ENCODE measurements at regions not wholly inside any gene's neighbourhood (a gene's known extent, or its start where the extent isn't known, plus 50 kb on each side); places are given as distances from the start of the nearest gene placed in this dataset.

DNA sequence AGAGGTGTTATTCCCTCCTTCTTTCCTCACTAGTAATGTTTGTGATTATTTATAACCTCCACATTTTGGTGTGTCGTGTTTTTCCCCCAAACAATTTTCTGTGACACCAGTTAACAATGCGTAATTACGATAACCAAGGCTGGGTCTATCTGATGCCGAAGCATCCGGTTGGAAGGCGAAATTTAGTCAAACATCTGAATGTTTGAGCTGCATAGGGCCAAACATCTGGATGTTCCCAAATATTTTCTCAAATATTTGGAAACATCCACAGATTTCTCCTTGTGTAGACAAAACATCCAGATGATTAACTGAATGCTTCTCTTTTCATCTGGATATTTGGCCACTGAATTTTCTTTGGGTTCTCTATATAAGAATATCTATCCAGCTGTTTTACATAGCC lies 371.7 kb downstream of the NFIB start:
- Histone ChIP-seq H3K4me3 (ENCODE audit: low read depth, low read length) (no peak overlapping the region), H3K27me3 (ENCODE audit: control insufficient read depth, insufficient read depth, low read length) (no peaks in the 10 kb centered on the region), H3K36me3 (ENCODE audit: control insufficient read depth, insufficient read depth, low read length) (no peaks in the 10 kb centered on the region)
- DNase-seq (ENCODE audit: low read depth) = no peak
- TF ChIP-seq, protein P1, sequence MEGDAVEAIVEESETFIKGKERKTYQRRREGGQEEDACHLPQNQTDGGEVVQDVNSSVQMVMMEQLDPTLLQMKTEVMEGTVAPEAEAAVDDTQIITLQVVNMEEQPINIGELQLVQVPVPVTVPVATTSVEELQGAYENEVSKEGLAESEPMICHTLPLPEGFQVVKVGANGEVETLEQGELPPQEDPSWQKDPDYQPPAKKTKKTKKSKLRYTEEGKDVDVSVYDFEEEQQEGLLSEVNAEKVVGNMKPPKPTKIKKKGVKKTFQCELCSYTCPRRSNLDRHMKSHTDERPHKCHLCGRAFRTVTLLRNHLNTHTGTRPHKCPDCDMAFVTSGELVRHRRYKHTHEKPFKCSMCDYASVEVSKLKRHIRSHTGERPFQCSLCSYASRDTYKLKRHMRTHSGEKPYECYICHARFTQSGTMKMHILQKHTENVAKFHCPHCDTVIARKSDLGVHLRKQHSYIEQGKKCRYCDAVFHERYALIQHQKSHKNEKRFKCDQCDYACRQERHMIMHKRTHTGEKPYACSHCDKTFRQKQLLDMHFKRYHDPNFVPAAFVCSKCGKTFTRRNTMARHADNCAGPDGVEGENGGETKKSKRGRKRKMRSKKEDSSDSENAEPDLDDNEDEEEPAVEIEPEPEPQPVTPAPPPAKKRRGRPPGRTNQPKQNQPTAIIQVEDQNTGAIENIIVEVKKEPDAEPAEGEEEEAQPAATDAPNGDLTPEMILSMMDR (IDR thresholded peaks at IDR 0.05; ENCODE audit: insufficient read depth, low read length, poor library complexity, severe bottlenecking) = no peak

- Histone ChIP-seq H3K36me3 (ENCODE audit: control insufficient read depth, insufficient read depth, low read length) (no peaks in the 10 kb centered on the region), H3K27me3 (ENCODE audit: control insufficient read depth, insufficient read depth, low read length) (no peaks in the 10 kb centered on the region), H3K4me3 (ENCODE audit: low read depth, low read length) (no peak overlapping the region)
- TF ChIP-seq, protein P1 (IDR thresholded peaks at IDR 0.05; ENCODE audit: insufficient read depth, low read length, poor library complexity, severe bottlenecking) = no peak
- DNase-seq (ENCODE audit: low read depth) = no peak
These were observed 372.2 kb downstream of the NFIB start for GRCh38 chr9:13941714-13942113.

DNA sequence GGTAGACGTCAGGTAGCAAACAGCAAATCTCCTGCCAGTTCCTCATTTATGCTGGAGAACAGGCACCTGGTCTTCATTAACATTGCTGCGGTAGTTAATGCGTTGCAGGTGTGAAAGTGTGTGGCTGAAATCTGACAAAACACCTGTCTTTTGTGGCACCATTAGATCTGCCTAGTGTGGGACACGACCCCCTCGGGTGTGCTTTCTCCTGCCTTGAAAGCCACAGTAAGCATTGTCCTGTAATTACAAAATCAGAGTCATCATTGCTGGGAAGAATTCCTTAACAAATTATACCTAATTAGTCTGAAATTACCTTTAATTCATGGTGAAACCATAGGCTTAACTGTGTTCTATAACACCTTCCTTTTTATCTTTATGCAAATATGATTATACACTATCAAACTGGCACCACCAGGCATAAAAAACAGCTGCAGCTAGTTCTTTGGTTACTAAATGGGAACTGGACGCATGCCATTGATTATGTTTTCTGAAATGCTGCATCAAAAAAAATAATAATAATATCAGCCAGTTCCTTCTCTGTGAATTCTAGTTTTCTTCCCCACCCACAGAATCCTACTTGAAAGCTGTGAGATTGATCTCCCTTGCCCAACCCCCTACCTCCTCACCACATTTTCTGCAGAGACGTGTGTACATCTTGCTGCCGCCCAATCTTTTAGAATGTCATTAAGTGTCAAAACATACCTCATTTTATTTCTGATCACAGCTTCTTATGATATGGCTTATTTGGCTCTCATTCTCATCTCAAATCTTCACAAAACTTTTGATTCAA lies 374.0 kb downstream of the NFIB start:
- H3K4me3 ChIP-seq (ENCODE audit: low read depth, low read length) = no peak overlapping the region
- no peak for DNase-seq (ENCODE audit: low read depth)

DNA sequence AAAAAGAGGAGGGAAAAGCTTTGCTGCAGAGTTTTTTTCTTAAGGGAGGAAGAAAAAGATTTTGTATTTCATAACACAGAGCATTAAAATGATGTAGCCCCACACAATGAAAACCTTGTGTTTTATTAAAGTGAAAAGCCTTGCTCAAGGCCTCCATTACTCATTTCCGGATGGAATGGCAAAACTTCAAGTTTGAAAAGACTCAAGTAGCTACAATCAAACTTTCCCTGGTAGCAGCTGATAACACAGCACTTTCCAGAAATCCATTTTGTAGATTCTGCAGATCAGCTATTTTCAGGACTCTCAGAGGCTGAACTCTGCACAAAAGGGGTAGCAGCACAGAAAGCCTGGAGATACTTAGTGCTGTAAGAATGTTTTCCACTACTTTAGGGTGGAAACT lies 374.8 kb downstream of the NFIB start:
- DNase-seq (ENCODE audit: low read depth) = no peak
- Histone ChIP-seq H3K4me3 (ENCODE audit: low read depth, low read length) (no peak overlapping the region), H3K27me3 (ENCODE audit: control insufficient read depth, insufficient read depth, low read length) (no peaks in the 10 kb centered on the region), H3K36me3 (ENCODE audit: control insufficient read depth, insufficient read depth, low read length) (no peaks in the 10 kb centered on the region)
- TF ChIP-seq, protein P1 (IDR thresholded peaks at IDR 0.05; ENCODE audit: insufficient read depth, low read length, poor library complexity, severe bottlenecking) = no peak

More for the DNA sequence above, 374.0 kb downstream of the NFIB start:
- no peaks in the 10 kb centered on the region for H3K36me3 ChIP-seq (ENCODE audit: control insufficient read depth, insufficient read depth, low read length)
- no peaks in the 10 kb centered on the region for H3K27me3 ChIP-seq (ENCODE audit: control insufficient read depth, insufficient read depth, low read length)
- TF ChIP-seq, protein P1 (IDR thresholded peaks at IDR 0.05; ENCODE audit: insufficient read depth, low read length, poor library complexity, severe bottlenecking) = no peak

DNA sequence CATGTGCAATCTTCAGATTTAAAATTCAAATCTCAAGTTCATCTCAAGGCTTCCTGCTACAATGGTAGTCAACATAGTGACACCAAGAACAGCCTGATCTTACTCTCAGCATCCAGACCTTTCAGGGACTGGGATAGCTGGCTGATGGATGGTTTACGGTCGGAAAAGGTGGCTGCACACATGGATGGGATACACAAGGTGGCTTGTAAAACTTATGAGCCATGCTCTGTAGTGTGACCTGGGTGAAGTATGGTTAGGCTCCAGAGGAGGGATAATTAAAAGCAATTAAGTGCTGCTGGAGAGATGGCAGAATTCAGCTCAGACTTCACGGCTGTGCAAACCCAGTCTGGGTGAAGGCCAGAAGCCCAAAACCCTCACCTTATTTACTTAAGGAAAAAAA lies 379.5 kb downstream of the NFIB start:
- TF ChIP-seq, protein P1 (IDR thresholded peaks at IDR 0.05; ENCODE audit: insufficient read depth, low read length, poor library complexity, severe bottlenecking) = no peak
- H3K27me3 ChIP-seq (ENCODE audit: control insufficient read depth, insufficient read depth, low read length) = no peaks in the 10 kb centered on the region
- no peak for DNase-seq (ENCODE audit: low read depth)
- H3K4me3 ChIP-seq (ENCODE audit: low read depth, low read length) = no peak overlapping the region
- H3K36me3 ChIP-seq (ENCODE audit: control insufficient read depth, insufficient read depth, low read length) = no peaks in the 10 kb centered on the region

DNA sequence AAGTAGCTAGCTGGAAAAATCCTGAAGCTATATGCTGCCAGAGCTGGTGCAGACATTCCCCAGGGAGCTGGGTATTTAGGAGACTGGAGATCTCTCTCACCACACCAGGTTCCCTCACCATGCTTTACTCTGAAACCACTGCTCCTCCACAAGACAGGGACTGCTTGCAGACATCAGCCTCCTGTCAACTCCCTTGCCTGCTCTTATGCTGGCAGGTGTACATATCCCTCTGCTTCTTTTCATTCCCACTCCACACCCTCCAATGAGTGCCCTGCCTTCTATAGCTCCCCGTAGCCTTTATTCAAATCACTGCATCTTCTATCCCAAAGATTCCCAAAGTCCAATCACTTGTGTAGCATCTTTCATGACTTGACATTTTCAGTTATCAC lies 380.7 kb downstream of the NFIB start:
- TF ChIP-seq, protein P1 (IDR thresholded peaks at IDR 0.05; ENCODE audit: insufficient read depth, low read length, poor library complexity, severe bottlenecking) = no peak
- no peak overlapping the region for H3K4me3 ChIP-seq (ENCODE audit: low read depth, low read length)
- no peaks in the 10 kb centered on the region for H3K27me3 ChIP-seq (ENCODE audit: control insufficient read depth, insufficient read depth, low read length)
- H3K36me3 ChIP-seq (ENCODE audit: control insufficient read depth, insufficient read depth, low read length) = no peaks in the 10 kb centered on the region
- DNase-seq (ENCODE audit: low read depth) = no peak

All from kidney epithelial cell (primary cell).